GM19023 (cell line): ENCODE measurements at regions not wholly inside any gene's neighbourhood (a gene's known extent, or its start where the extent isn't known, plus 50 kb on each side); places are given as distances from the start of the nearest gene placed in this dataset.
"Not testable (repeated sequence)": the region's sequence is repeated elsewhere in the genome, so short reads cannot be mapped to it uniquely, and the experiment has no call there.

Experiments used
- ATAC-seq: cut with Tn5 transposase; IDR thresholded peaks from one replicate; pipeline ENCODE4 v1.9.1; 2021; ENCODE audit warnings: mild to moderate bottlenecking, moderate library complexity; ENCODE audit not compliant: unreplicated experiment

GRCh38 chr7:49099587-49100326 lies 175.4 kb downstream of the CDC14C start:
- no peak for ATAC-seq

GRCh38 chr7:49100908-49101740 lies 176.8 kb downstream of the CDC14C start:
- ATAC-seq, result not testable (repeated sequence)

DNA sequence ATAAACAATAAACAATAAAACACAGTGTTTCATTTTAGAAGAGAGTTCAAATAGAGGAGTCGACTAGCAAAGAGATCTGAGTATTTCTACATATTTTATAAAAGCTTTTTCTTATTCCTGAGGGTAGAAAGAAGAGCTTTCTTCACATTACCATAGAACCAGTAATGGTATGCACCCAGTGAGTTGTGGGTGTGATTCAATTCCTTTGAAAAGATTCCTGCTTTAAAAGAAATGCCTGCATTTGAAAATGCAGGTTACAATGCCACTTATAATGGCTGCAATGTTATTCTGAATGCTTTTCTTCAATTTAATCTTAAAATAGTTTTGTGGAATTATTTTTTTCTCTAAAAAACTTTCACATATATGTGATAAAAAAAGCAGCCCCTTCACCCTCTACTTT lies 178.1 kb downstream of the CDC14C start:
- no peak for ATAC-seq

GRCh38 chr7:49111706-49112105 lies 187.4 kb downstream of the CDC14C start:
- no peak for ATAC-seq

- ATAC-seq, result no peak
Observed at GRCh38 chr7:49112222-49112621, 187.9 kb downstream of the CDC14C start.

DNA sequence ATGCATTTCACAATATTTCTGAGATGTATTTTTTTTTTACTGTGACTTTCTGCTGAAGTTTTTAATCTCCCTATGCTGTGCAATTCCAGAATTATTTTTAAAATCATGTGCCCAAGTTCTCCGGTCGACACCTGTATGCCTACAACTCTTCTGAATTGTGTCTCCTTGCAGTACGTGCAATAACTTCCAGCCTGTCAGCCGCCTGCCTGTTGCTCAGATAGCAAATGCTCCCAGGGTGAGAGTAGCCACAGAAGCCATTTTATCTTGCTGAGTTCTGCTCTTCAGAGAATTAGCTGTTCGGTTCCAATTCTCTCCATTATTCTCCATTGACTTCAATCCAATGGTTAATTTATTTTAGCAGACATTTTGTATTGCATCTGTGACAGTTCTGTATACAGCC lies 188.3 kb downstream of the CDC14C start:
- no peak for ATAC-seq

DNA sequence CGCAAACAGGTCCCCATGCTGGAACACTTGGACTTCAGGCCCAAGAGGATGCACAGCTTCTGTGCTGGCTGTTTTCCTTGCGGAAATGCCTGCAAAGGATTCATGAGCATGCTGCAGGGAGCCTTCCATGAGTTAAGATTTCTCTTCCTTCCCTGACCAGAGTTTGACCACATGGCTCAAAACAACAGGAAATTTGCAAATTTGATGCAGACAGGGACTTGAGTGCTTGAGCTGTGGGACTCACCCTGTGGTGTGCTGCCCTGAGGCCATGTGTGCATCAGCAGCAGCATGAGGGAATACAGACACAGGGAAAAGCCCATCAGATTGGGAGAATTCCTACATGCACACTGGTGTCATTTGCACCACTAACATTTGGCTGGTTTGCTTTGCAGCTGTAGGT lies 195.4 kb downstream of the CDC14C start:
- ATAC-seq, result no peak

- ATAC-seq, result no peak
Observed at GRCh38 chr7:49125246-49125645, 200.9 kb downstream of the CDC14C start.

- ATAC-seq, result no peak
Observed at GRCh38 chr7:49127359-49127913, 203.1 kb downstream of the CDC14C start.

GRCh38 chr7:49137978-49138377 lies 213.6 kb downstream of the CDC14C start:
- ATAC-seq, result no peak

DNA sequence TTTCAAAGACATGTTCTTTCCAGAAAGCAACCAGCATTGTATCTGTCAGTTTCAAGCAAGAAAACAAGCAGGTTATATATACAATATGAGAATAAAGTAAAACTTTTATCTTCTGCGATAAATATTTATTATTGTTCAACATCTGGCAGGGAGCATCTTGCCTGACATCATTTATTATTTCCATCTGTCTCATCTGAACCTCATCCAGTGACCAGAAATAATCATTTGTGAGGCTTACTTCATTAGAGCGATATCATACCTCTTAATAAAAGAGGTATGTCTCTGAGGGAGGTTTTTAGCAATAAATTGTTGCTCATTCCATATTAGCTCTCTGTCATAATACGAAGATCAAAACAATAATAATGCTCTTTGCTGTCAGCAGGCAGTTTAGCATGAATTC lies 226.1 kb downstream of the CDC14C start:
- ATAC-seq, result no peak

GRCh38 chr7:49151146-49151545 lies 226.8 kb downstream of the CDC14C start:
- ATAC-seq, result no peak

- ATAC-seq, result no peak
Observed at GRCh38 chr7:49158321-49158720, 234.0 kb downstream of the CDC14C start.

DNA sequence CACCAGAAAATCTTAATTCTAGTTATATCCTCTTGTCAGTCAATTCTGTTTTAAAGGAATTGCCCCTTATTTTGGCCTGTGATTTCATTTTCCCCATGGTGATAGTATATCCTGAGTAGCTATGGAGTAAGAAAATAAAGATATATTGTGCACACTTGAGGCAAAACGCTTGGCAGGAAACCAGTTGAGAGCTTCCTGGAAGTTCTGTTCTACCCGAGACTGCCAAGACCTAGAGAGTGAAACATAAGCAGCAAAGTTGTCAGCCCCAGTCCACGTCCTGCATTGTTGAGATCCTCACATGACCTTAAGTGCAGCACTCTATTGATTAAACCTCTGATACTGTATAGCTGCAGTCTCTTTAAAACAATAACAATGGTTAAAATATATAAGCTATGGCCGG lies 235.2 kb downstream of the CDC14C start:
- ATAC-seq, result no peak

- ATAC-seq, result no peak
Observed at GRCh38 chr7:49166441-49166840, 242.1 kb downstream of the CDC14C start.

GRCh38 chr7:49172639-49173038 lies 248.3 kb downstream of the CDC14C start:
- ATAC-seq, result no peak

DNA sequence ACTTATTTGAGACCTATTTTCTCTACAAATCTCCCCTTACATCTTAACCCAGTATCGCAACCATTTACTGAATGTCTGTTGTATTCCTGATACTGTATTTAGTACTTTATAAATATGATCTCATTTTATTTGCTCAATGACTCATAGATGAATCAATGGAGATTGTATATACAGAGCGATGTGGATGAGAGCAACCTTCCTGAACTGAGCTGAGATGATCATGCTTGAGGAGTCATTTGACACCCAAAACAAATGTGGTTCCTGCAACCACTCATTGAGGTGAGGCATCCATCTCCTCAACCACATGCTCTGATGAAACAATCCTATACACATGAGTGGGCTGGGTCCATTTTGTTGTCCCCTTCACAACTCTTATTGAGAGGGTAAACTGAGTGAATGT lies 250.0 kb downstream of the CDC14C start:
- no peak for ATAC-seq

- ATAC-seq, result no peak
Observed at GRCh38 chr7:49187543-49188268, 263.4 kb downstream of the CDC14C start.

GRCh38 chr7:49228426-49229098 lies 304.2 kb downstream of the CDC14C start:
- no peak for ATAC-seq

- no peak for ATAC-seq
Observed at GRCh38 chr7:49229246-49229645, 304.9 kb downstream of the CDC14C start.

DNA sequence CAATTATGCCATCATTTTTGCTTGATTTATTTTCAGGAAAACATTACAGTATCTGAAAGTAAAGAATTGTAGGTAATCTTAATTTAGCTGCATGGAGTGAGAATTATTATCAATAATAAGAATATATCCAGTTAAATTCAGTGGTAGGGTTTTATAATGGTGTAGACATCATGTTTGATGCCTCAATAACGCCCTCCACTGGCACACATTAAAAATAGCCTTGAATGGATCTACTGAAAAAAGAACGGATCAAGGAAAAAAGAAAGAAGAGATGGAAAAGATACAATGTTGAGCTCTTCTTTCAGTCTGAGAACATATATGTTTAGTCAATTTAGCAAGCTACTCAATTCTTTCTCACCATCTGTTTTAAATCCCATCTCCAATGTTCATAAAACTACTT lies 319.2 kb downstream of the CDC14C start:
- ATAC-seq, result no peak
